PC-9 (cell line): ENCODE measurements at regions not wholly inside any gene's neighbourhood (a gene's known extent, or its start where the extent isn't known, plus 50 kb on each side); places are given as distances from the start of the nearest gene placed in this dataset.

ENCODE experiments used
- EZH2 ChIP-seq: fragments of 200-600 bp; sonication (generic); IDR thresholded peaks from 2 replicates; pipeline ENCODE4 v1.8.0; 2017; ENCODE audit warnings: antibody characterized with exemption, low read depth
- TF ChIP-seq, protein P1 (sequence below): fragments of 200-600 bp; sonication (generic); conservative IDR thresholded peaks from 2 replicates; pipeline ENCODE4 v1.6.1; 2017; ENCODE audit warnings: mixed run types, antibody characterized with exemption, mild to moderate bottlenecking, moderate library complexity

DNA sequence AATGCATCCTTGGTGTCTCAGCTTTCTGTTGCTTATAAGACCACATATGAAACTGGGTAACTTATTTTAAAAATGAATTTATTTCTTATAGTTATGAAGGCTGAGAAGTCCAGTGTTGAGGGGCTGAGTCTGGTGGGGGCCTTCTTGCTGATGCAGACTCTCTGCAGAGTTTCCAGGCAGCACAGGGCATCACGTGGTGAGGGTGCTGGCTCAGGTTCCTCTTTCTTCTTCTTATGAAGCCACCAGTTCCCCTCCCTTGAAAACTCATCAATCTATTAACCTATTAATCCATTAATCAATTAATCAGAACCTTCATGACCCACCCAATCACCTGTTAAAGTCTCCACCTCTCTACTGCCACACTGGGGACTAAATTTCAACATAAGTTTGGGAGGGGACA lies 595.6 kb upstream of the NRP1 start:
- TF ChIP-seq, protein P1, sequence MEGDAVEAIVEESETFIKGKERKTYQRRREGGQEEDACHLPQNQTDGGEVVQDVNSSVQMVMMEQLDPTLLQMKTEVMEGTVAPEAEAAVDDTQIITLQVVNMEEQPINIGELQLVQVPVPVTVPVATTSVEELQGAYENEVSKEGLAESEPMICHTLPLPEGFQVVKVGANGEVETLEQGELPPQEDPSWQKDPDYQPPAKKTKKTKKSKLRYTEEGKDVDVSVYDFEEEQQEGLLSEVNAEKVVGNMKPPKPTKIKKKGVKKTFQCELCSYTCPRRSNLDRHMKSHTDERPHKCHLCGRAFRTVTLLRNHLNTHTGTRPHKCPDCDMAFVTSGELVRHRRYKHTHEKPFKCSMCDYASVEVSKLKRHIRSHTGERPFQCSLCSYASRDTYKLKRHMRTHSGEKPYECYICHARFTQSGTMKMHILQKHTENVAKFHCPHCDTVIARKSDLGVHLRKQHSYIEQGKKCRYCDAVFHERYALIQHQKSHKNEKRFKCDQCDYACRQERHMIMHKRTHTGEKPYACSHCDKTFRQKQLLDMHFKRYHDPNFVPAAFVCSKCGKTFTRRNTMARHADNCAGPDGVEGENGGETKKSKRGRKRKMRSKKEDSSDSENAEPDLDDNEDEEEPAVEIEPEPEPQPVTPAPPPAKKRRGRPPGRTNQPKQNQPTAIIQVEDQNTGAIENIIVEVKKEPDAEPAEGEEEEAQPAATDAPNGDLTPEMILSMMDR: no peak
- TF ChIP-seq EZH2: no peak
